ENCODE measurements at regions not wholly inside any gene's neighbourhood (a gene's known extent, or its start where the extent isn't known, plus 50 kb on each side); places are given as distances from the start of the nearest gene placed in this dataset.

GRCh38 chr7:19561121-19561805 is 147.6 kb downstream of the POLR1F start:
- FAIRE-seq (no peak), DNase-seq (ENCODE audit: low read depth in 1 of 2, low spot score in 2 of 2) (no peak)
- Histone ChIP-seq H3K36me3 (ENCODE audit: control insufficient read depth in 2 of 4, insufficient read depth in 4 of 4, low read length in 3 of 4) (no peaks in the 10 kb centered on the region), H4K8ac (ENCODE audit: extremely low read depth, insufficient read depth, low read length) (no peak overlapping the region), H4K20me1 (replicated peaks in 1 of 2; ENCODE audit: control insufficient read depth in 1 of 2, insufficient read depth in 2 of 2, low read length in 2 of 2) (no peaks in the 10 kb centered on the region), H3K4me1 (replicated peaks in 1 of 4; ENCODE audit: control insufficient read depth in 3 of 4, insufficient read depth in 4 of 4, low read length in 3 of 4) (no peaks in the 10 kb centered on the region), H2AK5ac (ENCODE audit: low read depth, low read length) (no peak overlapping the region), H2BK15ac (ENCODE audit: low read length) (no peak overlapping the region), H3K4me2 (ENCODE audit: insufficient read depth in 1 of 2, low read depth in 2 of 2, low read length in 2 of 2) (no peak overlapping the region), H3K4ac (replicated peaks; ENCODE audit: insufficient read length, low read depth, low read length) (no peak overlapping the region), H4K5ac (ENCODE audit: insufficient read length, low read depth, low read length) (no peak overlapping the region), H3K27ac (ENCODE audit: low read depth, low read length) (no peak overlapping the region), H3K23me2 (ENCODE audit: low read depth, low read length) (no peaks in the 10 kb centered on the region), H2BK120ac (replicated peaks; ENCODE audit: low read depth, low read length) (no peak overlapping the region), H2BK12ac (ENCODE audit: low read depth, low read length) (no peak overlapping the region), H3K56ac (replicated peaks; ENCODE audit: insufficient read length, low read depth, low read length) (no peak overlapping the region), H3K27me3 (replicated peaks in 1 of 4; ENCODE audit: control insufficient read depth in 3 of 4, extremely low read depth in 1 of 4, insufficient read depth in 3 of 4, low read length in 3 of 4) (no peaks in the 10 kb centered on the region), H2BK5ac (ENCODE audit: low read depth, low read length) (no peak overlapping the region), H3K9me3 (ENCODE audit: insufficient read depth in 2 of 2, low read depth in 1 of 2, low read length in 1 of 2) (no peaks in the 10 kb centered on the region), H3K9ac (replicated peaks in 1 of 4; ENCODE audit: extremely low read depth in 1 of 4, low read depth in 3 of 4, low read length in 3 of 4) (no peak overlapping the region), H3K23ac (ENCODE audit: insufficient read length) (no peak overlapping the region), H3K4me3 (ENCODE audit: extremely low read depth in 1 of 4, insufficient read depth in 2 of 4, low read depth in 3 of 4, low read length in 4 of 4) (no peak overlapping the region), H2BK20ac (ENCODE audit: low read length) (no peak overlapping the region), H3K79me1 (ENCODE audit: low read depth, low read length) (no peaks in the 10 kb centered on the region), H3K79me2 (ENCODE audit: control insufficient read depth in 1 of 2, insufficient read depth in 2 of 2, low read length in 2 of 2) (no peaks in the 10 kb centered on the region), H2AFZ (ENCODE audit: low read length) (no peak overlapping the region), H3K18ac (ENCODE audit: extremely low read depth, low read length) (no peak overlapping the region), H3K14ac (ENCODE audit: insufficient read length) (no peak overlapping the region), H4K91ac (replicated peaks; ENCODE audit: insufficient read length, low read length) (no peak overlapping the region)
- TF ChIP-seq CEBPB (IDR thresholded peaks at IDR 0.05; ENCODE audit: low read depth, low read length) (peak; percentile 73; the same call in 1 of the 2 replicates), TAF1 (IDR thresholded peaks at IDR 0.05; ENCODE audit: low read depth, low read length) (no peak)
- WGBS, 2 experiments (ENCODE audit: extremely low coverage in 1 of 2, insufficient coverage in 1 of 2, insufficient read length in 1 of 2, insufficient replicate concordance in 2 of 2, low coverage in 1 of 2, low lambda C conversion rate in 2 of 2, missing lambda C conversion rate in 1 of 2) = 83% methylated on average over 3 of the region's 3 CpGs; no CpG with 5 or more reads in 1 of the 2 experiments
- ChIA-PET POLR2A (ENCODE audit: partially characterized antibody) (no interaction called here), CTCF (ENCODE audit: partially characterized antibody) (no interaction called here)

All from H1 (cell line).